ENCODE measurements at regions not wholly inside any gene's neighbourhood (a gene's known extent, or its start where the extent isn't known, plus 50 kb on each side); places are given as distances from the start of the nearest gene placed in this dataset.

DNA sequence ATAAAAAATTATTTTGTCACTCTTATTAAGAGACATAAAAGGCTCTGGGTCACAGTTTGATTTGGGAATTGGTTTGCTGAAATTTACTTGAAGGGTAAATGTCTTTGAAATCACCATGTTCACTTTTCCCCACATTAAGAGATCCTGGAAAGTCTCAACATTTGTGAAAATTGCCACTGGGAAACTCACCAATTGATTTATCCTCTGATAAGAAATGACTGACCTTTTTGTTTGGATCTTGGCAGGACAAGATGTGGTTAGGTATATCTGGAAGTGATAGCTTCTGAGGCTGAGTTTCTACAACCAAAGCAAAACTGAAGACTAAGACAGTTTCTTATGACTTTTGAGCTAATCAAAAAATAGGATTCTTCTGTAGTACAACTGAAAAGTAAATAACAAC lies 107.1 kb upstream of the TMEM106B start:
- TF ChIP-seq, protein P1, sequence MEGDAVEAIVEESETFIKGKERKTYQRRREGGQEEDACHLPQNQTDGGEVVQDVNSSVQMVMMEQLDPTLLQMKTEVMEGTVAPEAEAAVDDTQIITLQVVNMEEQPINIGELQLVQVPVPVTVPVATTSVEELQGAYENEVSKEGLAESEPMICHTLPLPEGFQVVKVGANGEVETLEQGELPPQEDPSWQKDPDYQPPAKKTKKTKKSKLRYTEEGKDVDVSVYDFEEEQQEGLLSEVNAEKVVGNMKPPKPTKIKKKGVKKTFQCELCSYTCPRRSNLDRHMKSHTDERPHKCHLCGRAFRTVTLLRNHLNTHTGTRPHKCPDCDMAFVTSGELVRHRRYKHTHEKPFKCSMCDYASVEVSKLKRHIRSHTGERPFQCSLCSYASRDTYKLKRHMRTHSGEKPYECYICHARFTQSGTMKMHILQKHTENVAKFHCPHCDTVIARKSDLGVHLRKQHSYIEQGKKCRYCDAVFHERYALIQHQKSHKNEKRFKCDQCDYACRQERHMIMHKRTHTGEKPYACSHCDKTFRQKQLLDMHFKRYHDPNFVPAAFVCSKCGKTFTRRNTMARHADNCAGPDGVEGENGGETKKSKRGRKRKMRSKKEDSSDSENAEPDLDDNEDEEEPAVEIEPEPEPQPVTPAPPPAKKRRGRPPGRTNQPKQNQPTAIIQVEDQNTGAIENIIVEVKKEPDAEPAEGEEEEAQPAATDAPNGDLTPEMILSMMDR (IDR thresholded peaks at IDR 0.05): no peak
- no peak for TF ChIP-seq POLR2AphosphoS5 (IDR thresholded peaks at IDR 0.05)
- TF ChIP-seq EP300 (IDR thresholded peaks at IDR 0.05; ENCODE audit: low read depth): no peak
